GM23248 (cell line): ENCODE measurements at regions not wholly inside any gene's neighbourhood (a gene's known extent, or its start where the extent isn't known, plus 50 kb on each side); places are given as distances from the start of the nearest gene placed in this dataset.

Experiments
- EZH2 ChIP-seq: fragments of 200-600 bp; sonication (generic); IDR thresholded peaks from 2 replicates; pipeline ENCODE4 v1.6.1; 2018; ENCODE audit warnings: antibody characterized with exemption, mild to moderate bottlenecking; ENCODE audit not compliant: insufficient read depth, poor library complexity, severe bottlenecking
- EZH2phosphoT487 ChIP-seq: fragments of 200-600 bp; sonication (generic); IDR thresholded peaks from 2 replicates; pipeline ENCODE4 v1.6.1; 2018; ENCODE audit warnings: antibody characterized with exemption, moderate library complexity, mild to moderate bottlenecking, low read depth; ENCODE audit not compliant: insufficient read depth

GRCh38 chr2:61762292-61762691 is 91.6 kb downstream of the FAM161A start:
- TF ChIP-seq EZH2 (no peak), EZH2phosphoT487 (no peak)
